ENCODE measurements at regions not wholly inside any gene's neighbourhood (a gene's known extent, or its start where the extent isn't known, plus 50 kb on each side); places are given as distances from the start of the nearest gene placed in this dataset.

DNA sequence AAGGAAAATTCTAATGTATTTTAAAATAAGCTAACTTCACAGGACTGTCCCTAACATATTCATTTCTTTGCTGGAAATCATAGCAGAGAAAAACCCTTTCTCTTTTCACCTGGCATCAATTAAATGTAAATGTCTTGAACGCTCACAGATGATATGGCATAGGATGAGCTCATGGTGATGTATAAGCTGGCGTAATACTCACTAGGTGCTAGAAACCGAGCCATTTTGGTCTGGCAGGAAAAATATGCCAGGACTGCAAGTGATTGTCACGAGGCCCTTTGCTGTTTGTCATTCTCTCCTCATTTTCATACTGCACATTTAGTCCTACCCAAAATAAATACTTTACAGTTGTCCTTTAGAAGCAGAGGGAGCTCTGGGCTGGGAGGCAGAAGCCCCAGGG is 222.7 kb upstream of the LNX1 start:
- DNase-seq (ENCODE audit: low read depth): peak; percentile 69
- TF ChIP-seq, protein P1, sequence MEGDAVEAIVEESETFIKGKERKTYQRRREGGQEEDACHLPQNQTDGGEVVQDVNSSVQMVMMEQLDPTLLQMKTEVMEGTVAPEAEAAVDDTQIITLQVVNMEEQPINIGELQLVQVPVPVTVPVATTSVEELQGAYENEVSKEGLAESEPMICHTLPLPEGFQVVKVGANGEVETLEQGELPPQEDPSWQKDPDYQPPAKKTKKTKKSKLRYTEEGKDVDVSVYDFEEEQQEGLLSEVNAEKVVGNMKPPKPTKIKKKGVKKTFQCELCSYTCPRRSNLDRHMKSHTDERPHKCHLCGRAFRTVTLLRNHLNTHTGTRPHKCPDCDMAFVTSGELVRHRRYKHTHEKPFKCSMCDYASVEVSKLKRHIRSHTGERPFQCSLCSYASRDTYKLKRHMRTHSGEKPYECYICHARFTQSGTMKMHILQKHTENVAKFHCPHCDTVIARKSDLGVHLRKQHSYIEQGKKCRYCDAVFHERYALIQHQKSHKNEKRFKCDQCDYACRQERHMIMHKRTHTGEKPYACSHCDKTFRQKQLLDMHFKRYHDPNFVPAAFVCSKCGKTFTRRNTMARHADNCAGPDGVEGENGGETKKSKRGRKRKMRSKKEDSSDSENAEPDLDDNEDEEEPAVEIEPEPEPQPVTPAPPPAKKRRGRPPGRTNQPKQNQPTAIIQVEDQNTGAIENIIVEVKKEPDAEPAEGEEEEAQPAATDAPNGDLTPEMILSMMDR (conservative IDR thresholded peaks at IDR 0.05; ENCODE audit: control insufficient read depth, insufficient read depth, low read depth, low read length): no peak
- no peak overlapping the region for H3K4me3 ChIP-seq (ENCODE audit: control insufficient read depth, low read depth, low read length)

DNA sequence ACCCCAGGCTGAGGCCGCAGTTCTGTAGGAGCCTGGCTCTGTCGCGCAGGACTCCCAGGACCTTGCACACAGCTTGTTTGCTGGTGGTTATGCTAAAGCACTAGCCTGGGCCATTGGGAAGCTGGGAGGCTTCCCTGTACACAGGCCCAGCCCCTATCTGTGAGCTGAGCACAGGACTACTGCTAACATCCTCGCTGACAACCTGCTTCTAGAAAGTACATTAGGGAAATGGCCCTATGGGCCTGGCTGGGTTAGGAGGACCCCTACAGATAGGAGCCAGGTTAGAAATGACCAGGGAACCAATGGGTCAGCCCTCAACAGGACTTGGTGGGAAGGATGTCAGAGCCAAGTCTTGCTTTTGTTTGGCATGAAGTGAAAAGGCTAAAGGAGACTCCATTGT is 219.4 kb upstream of the LNX1 start:
- no peak overlapping the region for H3K4me3 ChIP-seq (ENCODE audit: control insufficient read depth, low read depth, low read length)
- no peak for DNase-seq (ENCODE audit: low read depth)
- TF ChIP-seq, protein P1 (conservative IDR thresholded peaks at IDR 0.05; ENCODE audit: control insufficient read depth, insufficient read depth, low read depth, low read length): no peak

DNA sequence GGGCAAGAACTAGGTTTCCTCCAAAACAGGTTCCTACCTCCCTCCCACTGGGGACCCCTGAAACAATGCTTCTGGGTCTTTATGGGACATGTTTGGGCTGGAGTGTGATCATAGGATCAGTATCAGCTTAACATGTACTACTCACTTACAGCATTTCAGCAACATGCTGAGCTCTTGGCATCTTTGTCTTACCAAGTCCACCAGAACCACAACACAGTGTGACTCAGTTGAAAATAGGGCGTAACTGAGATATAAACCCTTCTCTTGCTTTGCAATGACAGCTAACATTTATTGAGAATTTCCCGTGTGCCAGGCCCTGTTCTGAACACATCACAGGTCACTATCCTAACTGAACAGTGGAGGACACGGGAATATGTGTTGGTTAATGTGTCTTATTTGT is 218.5 kb upstream of the LNX1 start:
- TF ChIP-seq, protein P1 (conservative IDR thresholded peaks at IDR 0.05; ENCODE audit: control insufficient read depth, insufficient read depth, low read depth, low read length): no peak
- H3K4me3 ChIP-seq (ENCODE audit: control insufficient read depth, low read depth, low read length): no peak overlapping the region
- no peak for DNase-seq (ENCODE audit: low read depth)

DNA sequence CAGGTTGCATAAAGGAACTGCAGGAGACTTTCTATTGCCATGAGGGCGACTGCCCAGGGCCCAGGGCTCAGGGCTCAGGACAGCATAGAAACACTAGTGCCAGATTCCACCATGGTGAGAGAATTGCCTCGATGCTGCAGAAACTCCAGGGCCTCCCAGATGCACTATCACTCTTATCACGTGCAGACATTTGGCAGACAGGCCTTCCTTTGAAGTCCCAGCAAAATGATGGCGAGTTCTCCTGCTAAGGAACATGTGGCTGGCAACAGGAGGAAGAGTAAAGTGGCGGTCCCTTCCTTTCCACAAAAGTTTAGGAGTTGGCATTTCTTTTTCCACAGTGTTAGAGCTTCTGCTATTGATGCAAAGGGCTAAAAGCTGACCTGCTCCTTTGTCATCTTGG is 214.0 kb upstream of the LNX1 start:
- no peak for DNase-seq (ENCODE audit: low read depth)
- TF ChIP-seq, protein P1 (conservative IDR thresholded peaks at IDR 0.05; ENCODE audit: control insufficient read depth, insufficient read depth, low read depth, low read length): no peak
- H3K4me3 ChIP-seq (ENCODE audit: control insufficient read depth, low read depth, low read length): no peak overlapping the region

DNA sequence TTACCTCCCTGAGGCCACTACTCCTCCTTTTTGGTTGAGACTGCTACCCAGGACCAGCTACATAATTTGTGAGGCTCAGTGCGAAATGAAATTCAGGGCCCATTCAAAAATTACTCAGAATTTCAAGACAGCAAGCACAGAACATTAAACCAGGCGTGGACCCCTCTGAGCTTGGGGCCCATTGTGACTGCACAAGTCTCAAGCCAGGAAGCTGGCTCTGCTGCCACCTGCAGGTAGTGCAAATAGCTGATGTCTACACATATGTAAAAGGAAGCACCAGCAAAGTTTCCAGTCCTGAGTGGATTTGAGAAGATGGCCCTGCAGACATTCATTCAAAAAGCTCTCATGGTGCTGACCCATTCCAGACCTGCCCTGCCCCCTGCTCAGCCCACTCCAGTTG is 213.4 kb upstream of the LNX1 start:
- no peak overlapping the region for H3K4me3 ChIP-seq (ENCODE audit: control insufficient read depth, low read depth, low read length)
- DNase-seq (ENCODE audit: low read depth): peak; percentile 27
- TF ChIP-seq, protein P1 (conservative IDR thresholded peaks at IDR 0.05; ENCODE audit: control insufficient read depth, insufficient read depth, low read depth, low read length): peak; percentile 33

DNA sequence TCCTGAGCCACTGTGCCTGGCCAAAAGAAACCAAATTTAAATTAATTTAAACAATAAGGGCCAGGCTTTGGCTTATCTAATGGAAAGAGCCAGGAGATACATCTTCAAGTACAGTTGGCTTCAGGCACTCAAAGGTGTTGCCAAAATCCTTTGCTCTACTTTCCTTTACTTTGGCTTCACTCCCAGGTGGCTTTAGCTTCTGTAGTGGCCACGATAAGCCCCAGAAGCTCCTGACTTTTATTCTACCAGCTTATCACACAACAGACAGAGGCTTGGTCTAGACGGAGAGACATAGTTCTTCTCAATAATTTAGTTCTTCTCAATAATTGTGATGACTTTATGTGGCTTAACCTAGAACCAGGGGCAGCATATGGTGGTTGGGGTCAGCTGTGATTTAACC is 211.2 kb upstream of the LNX1 start:
- H3K4me3 ChIP-seq (ENCODE audit: control insufficient read depth, low read depth, low read length): no peak overlapping the region
- DNase-seq (ENCODE audit: low read depth): no peak
- TF ChIP-seq, protein P1 (conservative IDR thresholded peaks at IDR 0.05; ENCODE audit: control insufficient read depth, insufficient read depth, low read depth, low read length): no peak

DNA sequence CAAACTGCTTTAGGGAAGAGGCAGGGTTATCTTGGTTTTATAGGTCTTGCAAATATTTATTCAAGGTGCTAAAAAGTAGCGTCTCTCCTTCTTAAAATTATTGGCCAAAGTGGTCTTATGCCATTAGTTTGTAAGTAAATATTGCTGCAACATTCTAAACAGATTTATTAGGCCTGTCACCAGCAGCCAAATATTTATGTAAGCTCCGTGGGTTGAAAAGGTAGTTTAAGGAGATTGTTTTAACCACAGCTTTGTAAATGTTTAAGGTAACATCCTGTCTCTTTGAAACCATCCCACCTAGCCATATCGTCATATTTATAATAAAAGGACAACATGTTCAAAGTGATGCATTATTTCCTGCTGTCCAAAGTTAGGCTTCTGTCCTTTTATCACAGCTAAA is 210.1 kb upstream of the LNX1 start:
- TF ChIP-seq, protein P1 (conservative IDR thresholded peaks at IDR 0.05; ENCODE audit: control insufficient read depth, insufficient read depth, low read depth, low read length): no peak
- no peak for DNase-seq (ENCODE audit: low read depth)

More for the DNA sequence above, 210.1 kb upstream of the LNX1 start:
- H3K4me3 ChIP-seq (ENCODE audit: control insufficient read depth, low read depth, low read length): no peak overlapping the region
